Calu3 (cell line): ENCODE measurements at regions not wholly inside any gene's neighbourhood (a gene's known extent, or its start where the extent isn't known, plus 50 kb on each side); places are given as distances from the start of the nearest gene placed in this dataset.
"Not testable (repeated sequence)": the region's sequence is repeated elsewhere in the genome, so short reads cannot be mapped to it uniquely, and the experiment has no call there.

Experiments used
- BruUV-seq: library from RNA; stranded (reverse); fragments of 400-500 nt; replicated peaks from 2 replicates; lab custom pipeline; 2021; lab: Mats Ljungman, UMichigan
- CTCF ChIA-PET: fragments of 300-600 bp; sonication (Branson Sonifier 250); formaldehyde crosslinking; loops from one replicate; lab custom pipeline; 2022; ENCODE audit warnings: antibody characterized with exemption; lab: Charles Lee
- DNase-seq: peaks from one replicate; pipeline ENCODE4 v3.0.0; 2022
- H3K27ac Mint-ChIP-seq: one replicate; pipeline ENCODE4 v1.8.0; 2022; ENCODE audit warnings: mixed read lengths; ENCODE audit not compliant: unreplicated experiment
- H3K27me3 Mint-ChIP-seq: one replicate; pipeline ENCODE4 v1.8.0; 2022; ENCODE audit warnings: mixed read lengths; ENCODE audit not compliant: unreplicated experiment
- H3K36me3 Mint-ChIP-seq: one replicate; pipeline ENCODE4 v1.8.0; 2022; ENCODE audit warnings: mild to moderate bottlenecking, moderate library complexity, mixed read lengths; ENCODE audit not compliant: insufficient read depth, unreplicated experiment
- H3K4me1 Mint-ChIP-seq: one replicate; pipeline ENCODE4 v1.8.0; 2022; ENCODE audit warnings: mild to moderate bottlenecking, low read depth, mixed read lengths; ENCODE audit not compliant: unreplicated experiment
- H3K4me3 Mint-ChIP-seq: one replicate; pipeline ENCODE4 v1.8.0; 2022; ENCODE audit warnings: mild to moderate bottlenecking, low read depth, moderate library complexity, mixed read lengths; ENCODE audit not compliant: unreplicated experiment
- H3K9me3 Mint-ChIP-seq: one replicate; pipeline ENCODE4 v1.8.0; 2022; ENCODE audit warnings: low read depth, mixed read lengths; ENCODE audit not compliant: unreplicated experiment
- CTCF ChIP-seq: fragments of 200-600 bp; IDR thresholded peaks from one replicate; pipeline ENCODE4 v1.8.0; 2022; ENCODE audit warnings: antibody characterized with exemption; ENCODE audit not compliant: unreplicated experiment
- intact Hi-C: fragments of 100-400 bp; cut with micrococcal nuclease; formaldehyde crosslinking; loops from one replicate; pipeline ENCODE4 v1.10.0; 2022; ENCODE audit not compliant: unreplicated experiment

GRCh38 chr12:30164382-30165318 is 380.9 kb upstream of the TMTC1 start:
- H3K27me3 Mint-ChIP-seq = no peaks in the 10 kb centered on the region
- no peaks in the 10 kb centered on the region for H3K36me3 Mint-ChIP-seq
- no peak for DNase-seq
- H3K9me3 Mint-ChIP-seq = no peaks in the 10 kb centered on the region
- no peaks in the 10 kb centered on the region for H3K4me1 Mint-ChIP-seq
- BruUV-seq = no TSS peak
- CTCF ChIA-PET = no interaction called here
- no peak for TF ChIP-seq CTCF
- H3K4me3 Mint-ChIP-seq = no peak overlapping the region
- intact Hi-C loops = no loop called here
- H3K27ac Mint-ChIP-seq = no peak overlapping the region

- H3K27ac Mint-ChIP-seq, DNase-seq, H3K27me3 Mint-ChIP-seq, BruUV-seq, intact Hi-C loops, H3K4me3 Mint-ChIP-seq, H3K4me1 Mint-ChIP-seq, CTCF ChIA-PET, H3K36me3 Mint-ChIP-seq, H3K9me3 Mint-ChIP-seq: not testable (repeated sequence)
Observed at GRCh38 chr12:30156833-30157232, 373.1 kb upstream of the TMTC1 start.

GRCh38 chr12:30155001-30155730 is 371.4 kb upstream of the TMTC1 start:
- H3K27ac Mint-ChIP-seq = no peak overlapping the region
- CTCF ChIA-PET = no interaction called here
- no peak for TF ChIP-seq CTCF
- no peak overlapping the region for H3K4me3 Mint-ChIP-seq
- peaks cover 19% of the 10 kb centered on the region for H3K27me3 Mint-ChIP-seq
- intact Hi-C loops = no loop called here
- H3K9me3 Mint-ChIP-seq = peaks cover 4% of the 10 kb centered on the region
- no TSS peak for BruUV-seq
- H3K36me3 Mint-ChIP-seq = no peaks in the 10 kb centered on the region
- DNase-seq = no peak
- no peaks in the 10 kb centered on the region for H3K4me1 Mint-ChIP-seq

GRCh38 chr12:30153981-30154380 is 370.2 kb upstream of the TMTC1 start:
- TF ChIP-seq CTCF = no peak
- BruUV-seq = no TSS peak
- intact Hi-C loops = no loop called here
- Mint-ChIP-seq H3K36me3 (no peaks in the 10 kb centered on the region), H3K27me3 (peaks cover 19% of the 10 kb centered on the region), H3K9me3 (peaks cover 4% of the 10 kb centered on the region), H3K4me1 (no peaks in the 10 kb centered on the region), H3K4me3 (no peak overlapping the region), H3K27ac (no peak overlapping the region)
- CTCF ChIA-PET = no interaction called here
- DNase-seq = no peak
